NT2/D1 (cell line): ENCODE measurements at regions not wholly inside any gene's neighbourhood (a gene's known extent, or its start where the extent isn't known, plus 50 kb on each side); places are given as distances from the start of the nearest gene placed in this dataset.

Experiments
- DNase-seq: peaks from one replicate; pipeline ENCODE4 v3.0.0-alpha.2; 2011; ENCODE audit warnings: low read depth, low spot score
- H3K27me3 ChIP-seq: 2 replicates; pipeline ENCODE4 v1.6.0; 2011; ENCODE audit warnings: mild to moderate bottlenecking; ENCODE audit not compliant: insufficient read length, insufficient read depth
- H3K36me3 ChIP-seq: 2 replicates; pipeline ENCODE4 v1.6.1; 2011; ENCODE audit warnings: mild to moderate bottlenecking, low read length, mixed read lengths; ENCODE audit not compliant: insufficient read depth, insufficient read length
- H3K4me1 ChIP-seq: 2 replicates; pipeline ENCODE4 v1.5.1; 2011; ENCODE audit not compliant: insufficient read depth, insufficient read length
- H3K4me3 ChIP-seq: 2 replicates; pipeline ENCODE4 v1.5.1; 2011; ENCODE audit warnings: low read depth; ENCODE audit not compliant: insufficient read length
- H3K9ac ChIP-seq: 2 replicates; pipeline ENCODE4 v1.6.0; 2011; ENCODE audit warnings: low read depth; ENCODE audit not compliant: insufficient read length
- H3K9me3 ChIP-seq: 2 replicates; pipeline ENCODE4 v1.5.1; 2011; ENCODE audit warnings: mild to moderate bottlenecking, low read length; ENCODE audit not compliant: insufficient read depth
- SUZ12 ChIP-seq: IDR thresholded peaks from 2 replicates; pipeline ENCODE4 v1.6.1; 2011; ENCODE audit not compliant: insufficient read length, insufficient read depth; ENCODE audit errors: extremely low read depth
- YY1 ChIP-seq: IDR thresholded peaks from 2 replicates; pipeline ENCODE4 v1.6.1; 2011; ENCODE audit not compliant: insufficient read length, insufficient read depth
- ZNF274 ChIP-seq: IDR thresholded peaks from 2 replicates; pipeline ENCODE4 v1.6.1; 2011; ENCODE audit warnings: mild to moderate bottlenecking, low read depth, low read length

DNA sequence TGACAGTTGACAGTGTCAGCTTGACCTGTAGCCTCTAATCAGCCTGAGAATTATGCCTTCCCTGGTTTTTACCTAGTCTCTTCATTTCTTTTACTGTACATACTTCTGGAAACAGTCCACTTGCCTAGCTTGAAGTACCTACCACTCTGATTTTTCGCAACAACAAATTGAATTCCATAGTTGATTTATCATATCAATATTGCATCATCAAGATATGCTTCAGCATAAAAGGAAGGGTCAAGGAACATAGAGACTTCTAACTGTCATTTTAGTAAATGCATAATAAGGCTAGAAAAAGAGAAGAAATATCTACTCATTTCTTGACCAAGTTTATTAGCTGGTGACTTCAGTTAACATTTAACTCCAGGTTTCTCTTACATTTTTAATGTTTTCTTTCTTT is 174.2 kb upstream of the FAR2 start:
- no peak for TF ChIP-seq YY1
- Histone ChIP-seq H3K4me3 (no peak overlapping the region), H3K4me1 (no peaks in the 10 kb centered on the region), H3K9me3 (no peaks in the 10 kb centered on the region), H3K9ac (no peak overlapping the region), H3K27me3 (no peaks in the 10 kb centered on the region), H3K36me3 (no peaks in the 10 kb centered on the region)
- DNase-seq: no peak

DNA sequence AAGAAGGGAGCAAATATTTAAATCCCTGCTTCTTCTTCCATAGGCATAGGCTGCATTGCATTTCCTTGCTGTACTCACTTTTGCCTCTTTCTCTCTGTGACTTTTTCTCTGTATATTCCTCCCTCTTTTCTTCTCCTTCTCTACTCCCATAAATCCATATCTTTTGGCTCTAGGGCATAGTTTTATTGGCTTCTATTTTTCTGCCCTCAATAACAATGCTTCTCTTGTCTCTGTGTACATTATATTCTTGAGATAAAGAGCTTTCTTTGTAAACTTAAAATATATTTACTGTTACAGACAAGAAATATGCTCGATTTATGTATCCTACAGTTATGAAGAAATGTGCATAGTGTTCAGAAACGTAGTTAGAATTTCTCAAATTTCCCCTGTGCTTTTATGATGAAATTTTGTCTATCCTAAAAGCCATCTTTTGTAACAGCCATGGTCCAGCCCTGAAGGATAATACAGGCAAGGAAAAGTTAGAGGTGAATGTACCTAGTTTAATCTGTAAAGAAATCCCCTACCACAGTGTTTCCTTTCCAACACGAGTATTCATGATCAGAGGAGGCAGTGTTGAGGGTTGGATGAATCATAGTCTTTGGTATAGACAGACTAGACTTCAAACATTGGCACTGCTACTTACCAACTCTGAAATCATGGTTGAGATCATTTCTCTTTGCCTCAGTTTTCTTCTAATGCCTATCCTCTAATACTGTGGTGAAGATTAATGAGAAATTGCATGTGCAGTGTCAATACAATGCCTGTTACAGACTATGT is 173.3 kb upstream of the FAR2 start:
- no peaks in the 10 kb centered on the region for H3K36me3 ChIP-seq
- H3K4me1 ChIP-seq: no peaks in the 10 kb centered on the region
- no peak overlapping the region for H3K4me3 ChIP-seq
- TF ChIP-seq ZNF274: no peak
- no peak for TF ChIP-seq YY1
- TF ChIP-seq SUZ12: no peak
- H3K9me3 ChIP-seq: no peaks in the 10 kb centered on the region
- no peak for DNase-seq
- H3K27me3 ChIP-seq: no peaks in the 10 kb centered on the region
- H3K9ac ChIP-seq: no peak overlapping the region

DNA sequence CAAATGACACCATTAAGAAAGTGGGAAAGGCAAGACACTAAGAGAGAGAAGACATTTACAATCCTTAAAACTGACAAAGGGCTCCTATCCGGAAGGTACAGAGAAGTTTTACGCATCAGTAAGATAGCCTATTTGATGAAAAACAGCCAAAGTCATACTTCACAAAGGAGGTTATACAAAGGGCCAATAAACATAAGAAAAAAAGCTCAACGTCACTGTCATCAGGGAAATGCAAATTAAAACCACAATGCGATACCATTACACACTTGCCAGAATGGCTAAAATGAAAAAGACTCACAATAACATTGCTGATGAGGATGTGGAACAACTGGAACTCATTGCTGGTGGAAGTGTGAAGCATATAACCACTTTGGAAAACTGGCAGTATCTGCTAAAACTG is 168.6 kb upstream of the FAR2 start:
- no peak for TF ChIP-seq SUZ12
- TF ChIP-seq ZNF274: no peak
- no peak for TF ChIP-seq YY1
- no peaks in the 10 kb centered on the region for H3K9me3 ChIP-seq
- H3K9ac ChIP-seq: no peak overlapping the region
- DNase-seq: no peak
- no peaks in the 10 kb centered on the region for H3K27me3 ChIP-seq
- H3K36me3 ChIP-seq: no peaks in the 10 kb centered on the region
- no peaks in the 10 kb centered on the region for H3K4me1 ChIP-seq
- no peak overlapping the region for H3K4me3 ChIP-seq

DNA sequence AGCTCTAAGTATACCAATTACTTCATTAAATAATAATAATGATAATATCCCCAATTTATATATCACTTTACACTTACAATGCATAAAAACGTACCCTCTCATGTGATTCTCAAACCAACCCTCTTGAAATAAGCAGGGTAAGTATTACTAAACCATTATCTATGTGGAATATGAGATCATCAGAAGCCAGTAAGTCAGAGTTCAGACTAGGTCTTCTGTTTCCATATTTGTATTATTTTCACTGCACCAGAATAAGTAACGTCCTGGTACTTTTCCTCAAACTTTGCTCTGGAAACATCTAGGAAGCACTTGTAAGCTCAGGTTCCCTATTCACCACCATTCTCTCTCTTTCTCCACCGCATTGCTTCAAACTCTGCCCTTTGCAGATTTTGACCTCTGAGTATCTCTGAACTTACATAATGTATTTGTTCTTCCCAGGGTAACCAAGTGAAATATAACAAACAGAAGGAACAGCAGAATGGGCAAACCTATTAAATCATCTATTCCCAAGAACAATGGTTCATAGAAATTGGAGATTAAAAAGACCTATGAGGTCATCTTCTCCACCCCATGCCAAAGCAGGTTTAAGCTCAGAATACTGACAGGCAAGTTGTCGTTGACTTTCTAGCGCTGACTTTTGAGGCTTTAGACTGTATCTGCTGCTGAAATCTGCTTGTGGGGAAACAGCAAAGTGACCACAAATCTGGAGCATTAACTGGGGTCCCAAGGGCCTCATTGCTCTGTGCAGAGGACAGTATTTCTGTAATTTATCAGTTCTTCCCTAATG is 161.3 kb upstream of the FAR2 start:
- Histone ChIP-seq H3K9ac (no peak overlapping the region), H3K27me3 (no peaks in the 10 kb centered on the region), H3K36me3 (no peaks in the 10 kb centered on the region), H3K9me3 (no peaks in the 10 kb centered on the region), H3K4me3 (no peak overlapping the region), H3K4me1 (no peaks in the 10 kb centered on the region)
- no peak for DNase-seq
- TF ChIP-seq ZNF274: no peak
- TF ChIP-seq SUZ12: no peak
- TF ChIP-seq YY1: no peak

DNA sequence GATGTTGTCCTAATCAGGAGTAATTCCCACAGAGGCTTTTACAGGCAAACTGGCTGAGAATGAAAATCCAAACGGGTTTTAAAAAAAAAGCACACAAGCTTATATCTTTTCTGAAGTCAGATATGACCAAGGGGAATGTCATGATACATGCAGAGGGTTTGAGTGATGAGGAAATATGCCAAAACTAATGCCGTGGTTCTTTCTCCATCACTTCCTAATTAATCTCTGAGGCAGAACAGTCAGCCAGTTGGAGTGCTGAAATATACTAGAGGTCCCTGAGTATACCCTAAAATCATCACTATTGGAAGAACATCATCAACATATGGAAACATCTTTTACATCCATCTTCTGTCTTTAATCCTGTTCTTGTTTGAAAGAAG is 160.8 kb upstream of the FAR2 start:
- H3K27me3 ChIP-seq: no peaks in the 10 kb centered on the region
- no peaks in the 10 kb centered on the region for H3K9me3 ChIP-seq
- no peak overlapping the region for H3K9ac ChIP-seq
- no peak for TF ChIP-seq ZNF274
- no peak for TF ChIP-seq YY1
- TF ChIP-seq SUZ12: no peak
- no peak for DNase-seq
- H3K4me3 ChIP-seq: no peak overlapping the region
- no peaks in the 10 kb centered on the region for H3K36me3 ChIP-seq
- H3K4me1 ChIP-seq: no peaks in the 10 kb centered on the region

DNA sequence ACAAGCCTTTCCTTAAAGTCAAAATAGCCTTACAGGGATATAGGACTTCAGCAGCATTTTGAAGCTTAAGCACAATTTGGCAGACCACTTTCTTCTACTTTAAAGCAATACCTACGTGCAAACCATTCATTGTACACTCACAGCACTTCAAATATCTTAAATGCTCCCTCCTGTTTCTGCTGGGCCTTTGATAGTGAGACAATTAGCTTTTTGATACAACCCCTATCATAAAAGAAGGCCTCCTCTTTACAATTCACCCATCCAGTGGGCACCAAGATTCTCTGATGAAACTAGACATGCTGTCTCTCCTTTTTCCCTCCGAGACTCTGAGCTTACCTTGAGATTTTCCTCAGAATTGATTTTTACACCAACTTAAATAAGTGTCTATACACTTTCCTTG is 157.5 kb upstream of the FAR2 start:
- TF ChIP-seq YY1 (no peak), SUZ12 (no peak), ZNF274 (no peak)
- no peak for DNase-seq
- Histone ChIP-seq H3K4me1 (no peaks in the 10 kb centered on the region), H3K9ac (no peak overlapping the region), H3K9me3 (no peaks in the 10 kb centered on the region), H3K36me3 (no peaks in the 10 kb centered on the region), H3K27me3 (no peaks in the 10 kb centered on the region), H3K4me3 (no peak overlapping the region)

DNA sequence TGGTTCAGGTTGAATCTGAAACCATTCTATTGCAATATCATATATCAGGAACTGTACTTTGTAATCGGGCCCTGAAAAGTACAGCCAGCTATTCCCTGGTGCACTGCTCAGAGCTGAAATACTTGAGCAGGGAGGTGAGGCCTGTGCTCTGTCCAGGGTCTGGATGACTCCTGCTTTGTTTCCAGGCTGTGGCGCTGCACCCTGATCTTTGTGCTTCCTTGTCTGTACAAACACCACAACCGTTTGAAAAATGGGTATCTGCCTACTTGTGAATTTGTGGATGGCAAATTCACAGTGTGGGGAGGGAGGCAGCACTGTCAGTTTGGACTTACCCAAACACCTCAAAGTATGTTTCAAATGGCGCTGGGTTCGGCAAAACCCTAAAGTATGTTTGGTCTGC is 155.4 kb upstream of the FAR2 start:
- TF ChIP-seq YY1 (no peak), ZNF274 (no peak), SUZ12 (no peak)
- Histone ChIP-seq H3K9me3 (no peaks in the 10 kb centered on the region), H3K4me3 (no peak overlapping the region), H3K36me3 (no peaks in the 10 kb centered on the region), H3K4me1 (no peaks in the 10 kb centered on the region), H3K27me3 (no peaks in the 10 kb centered on the region), H3K9ac (no peak overlapping the region)
- no peak for DNase-seq
